ENCODE measurements at regions not wholly inside any gene's neighbourhood (a gene's known extent, or its start where the extent isn't known, plus 50 kb on each side); places are given as distances from the start of the nearest gene placed in this dataset.
"Not testable (repeated sequence)": the region's sequence is repeated elsewhere in the genome, so short reads cannot be mapped to it uniquely, and the experiment has no call there.

GRCh38 chr14:83559721-83560120 lies 1970.2 kb upstream of the FLRT2 start:
- DNase-seq (ENCODE audit: low spot score): no peak

GRCh38 chr14:83561261-83561660 lies 1968.7 kb upstream of the FLRT2 start:
- no peak for DNase-seq (ENCODE audit: low spot score)

GRCh38 chr14:83566567-83566966 lies 1963.4 kb upstream of the FLRT2 start:
- DNase-seq (ENCODE audit: low spot score): no peak

- no peak for DNase-seq (ENCODE audit: low spot score)
Measured at GRCh38 chr14:83568141-83568540, 1961.8 kb upstream of the FLRT2 start.

- DNase-seq (ENCODE audit: low spot score): no peak
Measured at GRCh38 chr14:83575301-83575700, 1954.6 kb upstream of the FLRT2 start.

GRCh38 chr14:83583201-83583600 lies 1946.7 kb upstream of the FLRT2 start:
- no peak for DNase-seq (ENCODE audit: low spot score)

- DNase-seq (ENCODE audit: low spot score): no peak
Measured at GRCh38 chr14:83594874-83595273, 1935.1 kb upstream of the FLRT2 start.

GRCh38 chr14:83607682-83608081 lies 1922.3 kb upstream of the FLRT2 start:
- DNase-seq (ENCODE audit: low spot score): no peak

- no peak for DNase-seq (ENCODE audit: low spot score)
Measured at GRCh38 chr14:83611491-83611890, 1918.5 kb upstream of the FLRT2 start.

- DNase-seq (ENCODE audit: low spot score): no peak
Measured at GRCh38 chr14:83611906-83612390, 1918.0 kb upstream of the FLRT2 start.

- no peak for DNase-seq (ENCODE audit: low spot score)
Measured at GRCh38 chr14:83614956-83615355, 1915.0 kb upstream of the FLRT2 start.

- DNase-seq (ENCODE audit: low spot score): no peak
Measured at GRCh38 chr14:83624541-83624940, 1905.4 kb upstream of the FLRT2 start.

GRCh38 chr14:83632375-83632774 lies 1897.6 kb upstream of the FLRT2 start:
- no peak for DNase-seq (ENCODE audit: low spot score)

- no peak for DNase-seq (ENCODE audit: low spot score)
Measured at GRCh38 chr14:83638748-83639504, 1891.0 kb upstream of the FLRT2 start.

- DNase-seq (ENCODE audit: low spot score): not testable (repeated sequence)
Measured at GRCh38 chr14:83639505-83639875, 1890.5 kb upstream of the FLRT2 start.

GRCh38 chr14:83646228-83646627 lies 1883.7 kb upstream of the FLRT2 start:
- no peak for DNase-seq (ENCODE audit: low spot score)

GRCh38 chr14:83660597-83660996 lies 1869.3 kb upstream of the FLRT2 start:
- DNase-seq (ENCODE audit: low spot score): no peak

- DNase-seq (ENCODE audit: low spot score): no peak
Measured at GRCh38 chr14:83664389-83664788, 1865.6 kb upstream of the FLRT2 start.

GRCh38 chr14:83689265-83689664 lies 1840.7 kb upstream of the FLRT2 start:
- DNase-seq (ENCODE audit: low spot score): no peak

GRCh38 chr14:83697099-83697498 lies 1832.8 kb upstream of the FLRT2 start:
- DNase-seq (ENCODE audit: low spot score): no peak

- no peak for DNase-seq (ENCODE audit: low spot score)
Measured at GRCh38 chr14:83702619-83703018, 1827.3 kb upstream of the FLRT2 start.

- no peak for DNase-seq (ENCODE audit: low spot score)
Measured at GRCh38 chr14:83706231-83706954, 1823.6 kb upstream of the FLRT2 start.

- DNase-seq (ENCODE audit: low spot score): no peak
Measured at GRCh38 chr14:83707056-83707455, 1822.9 kb upstream of the FLRT2 start.

- DNase-seq (ENCODE audit: low spot score): no peak
Measured at GRCh38 chr14:83709116-83709515, 1820.8 kb upstream of the FLRT2 start.
